ENCODE measurements at regions not wholly inside any gene's neighbourhood (a gene's known extent, or its start where the extent isn't known, plus 50 kb on each side); places are given as distances from the start of the nearest gene placed in this dataset.
"Not testable (repeated sequence)": the region's sequence is repeated elsewhere in the genome, so short reads cannot be mapped to it uniquely, and the experiment has no call there.

GRCh38 chr2:4244422-4244821 lies 541.0 kb downstream of the DCDC2C start:
- H3K4me3 ChIP-seq; H3K9me3 ChIP-seq; in situ Hi-C loops (cut with MboI; ENCODE audit: low sequenced_read_pairs); H3K4me1 ChIP-seq; H3K27me3 ChIP-seq (ENCODE audit: low read depth); DNase-seq (ENCODE audit: low spot score in 2 of 2); H3K36me3 ChIP-seq (replicated peaks): not testable (repeated sequence)

- H3K9me3 ChIP-seq, result no peaks in the 10 kb centered on the region; the same call in 1 of the 2 replicates
- no peak for DNase-seq (ENCODE audit: low spot score in 2 of 2)
- no peaks in the 10 kb centered on the region for H3K27me3 ChIP-seq (ENCODE audit: low read depth)
- no peaks in the 10 kb centered on the region for H3K4me1 ChIP-seq
- in situ Hi-C loops (cut with MboI; ENCODE audit: low sequenced_read_pairs), result no loop called here
- H3K36me3 ChIP-seq (replicated peaks), result no peaks in the 10 kb centered on the region
- no peak overlapping the region for H3K4me3 ChIP-seq
These were observed 543.2 kb downstream of the DCDC2C start for GRCh38 chr2:4246364-4247131.

- in situ Hi-C loops (cut with MboI; ENCODE audit: low sequenced_read_pairs), result no loop called here
These were observed 544.4 kb downstream of the DCDC2C start for GRCh38 chr2:4247791-4248190.

DNA sequence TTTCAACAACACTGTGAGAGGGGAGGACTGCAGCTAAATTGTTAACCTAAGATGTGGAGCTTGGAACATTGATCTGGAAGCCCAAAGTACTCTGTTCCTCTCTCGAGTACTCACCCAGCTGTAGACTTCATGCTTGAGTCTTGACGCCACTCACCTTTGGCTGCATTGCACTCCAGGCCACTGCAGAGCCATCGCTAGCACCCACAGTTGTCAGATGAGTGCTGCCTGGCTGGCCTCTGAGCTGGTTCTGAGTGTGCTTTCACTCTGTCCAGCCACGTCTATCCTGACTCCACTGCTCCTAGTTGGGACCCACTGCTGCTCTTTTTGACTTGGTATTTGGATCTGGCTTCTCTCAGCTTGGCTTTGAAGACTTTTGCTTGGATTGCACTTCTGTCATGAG lies 552.1 kb downstream of the DCDC2C start:
- no peak for DNase-seq (ENCODE audit: low spot score in 2 of 2)
- H3K27me3 ChIP-seq (ENCODE audit: low read depth), result no peaks in the 10 kb centered on the region
- in situ Hi-C loops (cut with MboI; ENCODE audit: low sequenced_read_pairs), result no loop called here
- no peaks in the 10 kb centered on the region; the same call in 1 of the 2 replicates for H3K9me3 ChIP-seq
- no peaks in the 10 kb centered on the region for H3K36me3 ChIP-seq (replicated peaks)
- H3K4me1 ChIP-seq, result no peaks in the 10 kb centered on the region
- H3K4me3 ChIP-seq, result no peak overlapping the region

More at GRCh38 chr2:4247791-4248190, 544.4 kb downstream of the DCDC2C start:
- Histone ChIP-seq H3K9me3 (no peaks in the 10 kb centered on the region; the same call in 1 of the 2 replicates), H3K36me3 (replicated peaks) (no peaks in the 10 kb centered on the region), H3K4me1 (no peaks in the 10 kb centered on the region), H3K27me3 (ENCODE audit: low read depth) (no peaks in the 10 kb centered on the region), H3K4me3 (no peak overlapping the region)
- DNase-seq (ENCODE audit: low spot score in 2 of 2), result no peak

- no peak for DNase-seq (ENCODE audit: low spot score in 2 of 2)
- H3K4me1 ChIP-seq, result no peaks in the 10 kb centered on the region
- no peaks in the 10 kb centered on the region for H3K36me3 ChIP-seq (replicated peaks)
- in situ Hi-C loops (cut with MboI; ENCODE audit: low sequenced_read_pairs), result no loop called here
- H3K27me3 ChIP-seq (ENCODE audit: low read depth), result no peaks in the 10 kb centered on the region
- H3K4me3 ChIP-seq, result no peak overlapping the region
- no peaks in the 10 kb centered on the region for H3K9me3 ChIP-seq
These were observed 553.0 kb downstream of the DCDC2C start for GRCh38 chr2:4256351-4256750.

GRCh38 chr2:4258563-4258962 lies 555.2 kb downstream of the DCDC2C start:
- Histone ChIP-seq H3K4me1 (no peaks in the 10 kb centered on the region), H3K27me3 (ENCODE audit: low read depth) (no peaks in the 10 kb centered on the region), H3K9me3 (no peaks in the 10 kb centered on the region), H3K36me3 (replicated peaks) (no peaks in the 10 kb centered on the region), H3K4me3 (no peak overlapping the region)
- in situ Hi-C loops (cut with MboI; ENCODE audit: low sequenced_read_pairs), result no loop called here
- DNase-seq (ENCODE audit: low spot score in 2 of 2), result no peak

DNA sequence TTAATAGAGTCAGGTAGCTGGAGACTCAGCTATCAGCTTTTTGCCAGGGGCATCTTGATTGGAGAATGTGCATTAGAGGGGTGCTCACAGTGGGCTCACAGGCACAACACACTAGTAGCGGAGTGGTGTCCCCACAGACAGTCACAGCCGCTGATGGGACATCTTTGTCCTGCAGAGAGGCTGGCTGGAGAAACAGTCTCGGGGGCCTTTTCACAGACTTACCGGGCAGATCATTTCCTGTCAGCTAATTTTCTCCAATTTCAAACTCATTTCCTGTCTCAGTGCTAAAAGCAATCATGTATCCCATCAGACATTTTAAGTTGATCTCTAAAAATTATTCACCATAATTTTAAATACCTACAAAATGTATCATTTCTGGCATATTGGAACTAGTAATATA lies 562.6 kb downstream of the DCDC2C start:
- no peaks in the 10 kb centered on the region for H3K9me3 ChIP-seq
- no peaks in the 10 kb centered on the region for H3K27me3 ChIP-seq (ENCODE audit: low read depth)
- no peaks in the 10 kb centered on the region for H3K4me1 ChIP-seq
- DNase-seq (ENCODE audit: low spot score in 2 of 2), result no peak
- no peak overlapping the region for H3K4me3 ChIP-seq
- no peaks in the 10 kb centered on the region for H3K36me3 ChIP-seq (replicated peaks)
- in situ Hi-C loops (cut with MboI; ENCODE audit: low sequenced_read_pairs), result no loop called here

GRCh38 chr2:4269885-4270284 lies 566.5 kb downstream of the DCDC2C start:
- no peak for DNase-seq (ENCODE audit: low spot score in 2 of 2)
- Histone ChIP-seq H3K4me3 (no peak overlapping the region), H3K36me3 (replicated peaks) (no peaks in the 10 kb centered on the region), H3K27me3 (ENCODE audit: low read depth) (no peaks in the 10 kb centered on the region), H3K4me1 (no peaks in the 10 kb centered on the region), H3K9me3 (no peaks in the 10 kb centered on the region)
- in situ Hi-C loops (cut with MboI; ENCODE audit: low sequenced_read_pairs), result no loop called here

DNA sequence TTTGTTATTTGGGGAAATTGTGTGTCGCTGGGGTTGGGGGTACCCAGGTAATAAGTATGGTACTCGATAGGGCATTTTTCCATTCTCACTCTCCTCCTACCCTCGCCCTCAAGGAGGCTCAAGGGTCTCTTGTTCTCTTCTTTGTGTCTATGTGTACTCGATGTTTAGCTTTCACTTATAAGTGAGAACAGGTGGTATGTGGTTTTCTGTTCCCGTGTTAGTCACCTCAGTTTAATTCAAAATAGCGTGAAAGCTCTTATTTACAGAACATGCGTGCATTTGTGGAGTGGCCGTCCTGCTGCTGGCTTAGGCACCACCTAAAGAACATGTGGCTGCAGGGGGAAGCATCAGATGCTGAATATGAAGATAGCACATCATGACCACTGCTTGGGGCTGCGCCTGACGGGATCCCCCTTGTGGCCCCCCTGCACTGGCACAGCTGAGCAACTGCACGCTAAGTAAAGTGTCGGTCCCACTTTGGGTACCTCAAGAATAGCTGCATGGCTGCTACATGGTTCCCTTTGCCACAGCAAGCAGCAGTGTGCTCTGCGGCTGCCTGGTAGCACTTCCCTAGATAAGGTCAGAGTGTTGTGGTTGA lies 569.0 kb downstream of the DCDC2C start:
- no peak overlapping the region for H3K4me3 ChIP-seq
- H3K27me3 ChIP-seq (ENCODE audit: low read depth), result no peaks in the 10 kb centered on the region
- no peaks in the 10 kb centered on the region for H3K36me3 ChIP-seq (replicated peaks)
- no peak for DNase-seq (ENCODE audit: low spot score in 2 of 2)
- in situ Hi-C loops (cut with MboI; ENCODE audit: low sequenced_read_pairs), result no loop called here
- no peaks in the 10 kb centered on the region for H3K4me1 ChIP-seq
- H3K9me3 ChIP-seq, result no peaks in the 10 kb centered on the region

- H3K4me1 ChIP-seq, result no peaks in the 10 kb centered on the region
These were observed 575.0 kb downstream of the DCDC2C start for GRCh38 chr2:4278392-4278791.

DNA sequence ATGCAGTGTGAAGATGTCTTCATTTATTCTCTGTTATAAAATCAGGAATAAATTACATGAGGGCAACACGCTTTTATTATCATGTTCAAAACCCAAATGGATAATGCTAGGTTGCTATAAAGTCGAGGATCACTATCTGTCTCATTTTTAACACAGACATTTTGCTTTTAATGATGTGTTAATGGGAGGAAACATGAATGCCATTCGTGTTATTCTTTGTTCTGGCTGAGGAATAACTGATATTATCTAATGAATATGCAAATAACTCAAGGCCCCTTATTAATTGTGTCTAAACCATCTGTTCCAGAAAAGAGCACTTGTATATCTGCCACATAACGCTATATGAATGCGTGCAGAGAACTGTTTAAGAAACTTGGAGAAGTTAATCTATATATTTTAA lies 576.1 kb downstream of the DCDC2C start:
- Histone ChIP-seq H3K36me3 (replicated peaks) (no peaks in the 10 kb centered on the region), H3K9me3 (peaks cover 1% of the 10 kb centered on the region; the same call in 1 of the 2 replicates), H3K27me3 (ENCODE audit: low read depth) (no peaks in the 10 kb centered on the region), H3K4me3 (no peak overlapping the region), H3K4me1 (no peaks in the 10 kb centered on the region)
- in situ Hi-C loops (cut with MboI; ENCODE audit: low sequenced_read_pairs), result no loop called here
- no peak for DNase-seq (ENCODE audit: low spot score in 2 of 2)

More at GRCh38 chr2:4278392-4278791, 575.0 kb downstream of the DCDC2C start:
- no peaks in the 10 kb centered on the region for H3K27me3 ChIP-seq (ENCODE audit: low read depth)
- no peaks in the 10 kb centered on the region for H3K36me3 ChIP-seq (replicated peaks)
- in situ Hi-C loops (cut with MboI; ENCODE audit: low sequenced_read_pairs), result no loop called here
- no peak for DNase-seq (ENCODE audit: low spot score in 2 of 2)
- H3K4me3 ChIP-seq, result no peak overlapping the region
- H3K9me3 ChIP-seq, result no peaks in the 10 kb centered on the region

DNA sequence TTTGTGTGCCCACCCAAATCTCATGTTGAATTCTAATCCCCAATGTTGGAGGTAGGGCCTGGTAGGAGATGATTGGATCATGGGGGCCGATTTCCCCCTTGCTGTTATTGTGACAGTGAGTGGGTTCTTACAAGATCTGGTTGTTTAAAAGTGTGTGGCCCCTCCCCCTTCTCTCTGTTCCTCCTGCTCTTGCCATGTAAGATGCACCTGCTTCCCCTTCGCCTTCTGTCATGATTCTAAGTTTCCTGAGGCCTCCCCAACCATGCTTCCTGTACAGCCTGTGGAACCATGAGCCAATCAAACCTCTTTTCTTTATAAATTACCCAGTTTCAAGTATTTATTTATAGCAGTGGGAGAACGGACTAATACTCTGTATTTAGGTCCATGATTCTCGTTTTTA lies 588.1 kb downstream of the DCDC2C start:
- no peaks in the 10 kb centered on the region for H3K27me3 ChIP-seq (ENCODE audit: low read depth)
- H3K4me3 ChIP-seq, result no peak overlapping the region
- no peaks in the 10 kb centered on the region for H3K4me1 ChIP-seq
- in situ Hi-C loops (cut with MboI; ENCODE audit: low sequenced_read_pairs), result no loop called here
- H3K9me3 ChIP-seq, result no peaks in the 10 kb centered on the region
- H3K36me3 ChIP-seq (replicated peaks), result no peaks in the 10 kb centered on the region
- DNase-seq (ENCODE audit: low spot score in 2 of 2), result no peak

GRCh38 chr2:4295680-4296079 lies 592.3 kb downstream of the DCDC2C start:
- in situ Hi-C loops (cut with MboI; ENCODE audit: low sequenced_read_pairs), result no loop called here
- Histone ChIP-seq H3K9me3 (no peaks in the 10 kb centered on the region), H3K4me1 (no peaks in the 10 kb centered on the region)

GRCh38 chr2:4300616-4301015 lies 597.2 kb downstream of the DCDC2C start:
- Histone ChIP-seq H3K4me1 (no peaks in the 10 kb centered on the region), H3K36me3 (replicated peaks) (no peaks in the 10 kb centered on the region), H3K9me3 (no peaks in the 10 kb centered on the region), H3K27me3 (ENCODE audit: low read depth) (no peaks in the 10 kb centered on the region), H3K4me3 (no peak overlapping the region)
- no peak for DNase-seq (ENCODE audit: low spot score in 2 of 2)
- in situ Hi-C loops (cut with MboI; ENCODE audit: low sequenced_read_pairs), result no loop called here

More at GRCh38 chr2:4295680-4296079, 592.3 kb downstream of the DCDC2C start:
- Histone ChIP-seq H3K27me3 (ENCODE audit: low read depth) (no peaks in the 10 kb centered on the region), H3K4me3 (no peak overlapping the region), H3K36me3 (replicated peaks) (no peaks in the 10 kb centered on the region)
- no peak for DNase-seq (ENCODE audit: low spot score in 2 of 2)
